ENCODE measurements at regions not wholly inside any gene's neighbourhood (a gene's known extent, or its start where the extent isn't known, plus 50 kb on each side); places are given as distances from the start of the nearest gene placed in this dataset.

DNA sequence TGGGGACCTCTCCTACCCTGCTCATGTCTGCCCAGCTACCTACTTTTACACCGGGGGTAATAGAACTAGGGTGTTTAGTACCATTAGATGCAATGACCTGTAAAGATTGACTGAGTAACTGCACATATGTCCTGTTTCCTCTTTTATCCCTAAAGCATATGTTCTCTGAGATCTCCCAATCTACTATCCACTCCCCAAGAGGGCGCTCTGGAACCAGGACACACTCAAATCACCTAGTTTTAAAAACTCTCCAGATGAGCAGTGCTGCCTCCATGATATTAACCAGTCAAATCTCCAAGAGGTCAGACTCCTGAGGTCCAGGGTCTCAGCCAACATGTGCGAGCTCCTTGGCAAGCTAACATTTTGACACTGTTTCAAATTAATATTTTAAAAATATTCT is 87.0 kb upstream of the TSPAN5 start:
- H3K9me3 Mint-ChIP-seq (ENCODE audit: low read depth) = no peaks in the 10 kb centered on the region
- no peak overlapping the region for H3K4me3 Mint-ChIP-seq
- no peaks in the 10 kb centered on the region for H3K4me1 Mint-ChIP-seq (ENCODE audit: low read depth)
- no peaks in the 10 kb centered on the region for H3K27me3 Mint-ChIP-seq
- H3K36me3 Mint-ChIP-seq = no peaks in the 10 kb centered on the region
- no peak overlapping the region for H3K27ac Mint-ChIP-seq

- no peak overlapping the region for H3K4me3 Mint-ChIP-seq
- no peaks in the 10 kb centered on the region for H3K9me3 Mint-ChIP-seq (ENCODE audit: low read depth)
- no peaks in the 10 kb centered on the region for H3K27me3 Mint-ChIP-seq
- no peaks in the 10 kb centered on the region for H3K4me1 Mint-ChIP-seq (ENCODE audit: low read depth)
- H3K27ac Mint-ChIP-seq = no peak overlapping the region
- H3K36me3 Mint-ChIP-seq = no peaks in the 10 kb centered on the region
Observed at GRCh38 chr4:98744372-98745150, 86.2 kb upstream of the TSPAN5 start.

GRCh38 chr4:98741952-98742351 is 83.5 kb upstream of the TSPAN5 start:
- Mint-ChIP-seq H3K4me1 (ENCODE audit: low read depth) (no peaks in the 10 kb centered on the region), H3K9me3 (ENCODE audit: low read depth) (peaks cover 7% of the 10 kb centered on the region), H3K36me3 (peaks cover 7% of the 10 kb centered on the region), H3K27me3 (no peaks in the 10 kb centered on the region), H3K27ac (no peak overlapping the region), H3K4me3 (no peak overlapping the region)

DNA sequence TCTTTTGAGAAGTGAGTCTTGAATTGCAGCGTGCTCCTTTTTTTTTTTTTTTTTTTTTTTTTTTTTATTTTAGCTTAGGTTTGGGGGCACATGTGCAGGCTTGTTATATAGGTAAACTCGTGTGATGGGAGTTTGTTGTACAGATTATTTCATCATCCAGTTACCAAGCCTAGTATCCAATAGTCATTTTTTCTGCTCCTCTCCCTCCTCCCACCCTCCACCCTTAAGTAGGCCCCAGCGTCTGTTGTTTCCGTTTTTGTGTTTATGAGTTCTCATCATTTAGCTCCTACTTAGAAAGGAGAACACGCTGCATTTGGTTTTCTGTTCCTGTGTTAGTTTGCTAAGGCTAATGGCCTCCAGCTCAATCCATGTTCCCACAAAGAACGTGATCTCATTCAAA is 81.3 kb upstream of the TSPAN5 start:
- H3K9me3 Mint-ChIP-seq (ENCODE audit: low read depth) = peaks cover 7% of the 10 kb centered on the region
- H3K27me3 Mint-ChIP-seq = no peaks in the 10 kb centered on the region
- peaks cover 7% of the 10 kb centered on the region for H3K36me3 Mint-ChIP-seq
- H3K4me1 Mint-ChIP-seq (ENCODE audit: low read depth) = no peaks in the 10 kb centered on the region
- no peak overlapping the region for H3K27ac Mint-ChIP-seq
- H3K4me3 Mint-ChIP-seq = no peak overlapping the region

- Mint-ChIP-seq H3K4me1 (ENCODE audit: low read depth) (peaks cover under 1% of the 10 kb centered on the region), H3K9me3 (ENCODE audit: low read depth) (peaks cover 7% of the 10 kb centered on the region), H3K36me3 (peaks cover 7% of the 10 kb centered on the region), H3K27ac (no peak overlapping the region), H3K27me3 (no peaks in the 10 kb centered on the region), H3K4me3 (no peak overlapping the region)
Observed at GRCh38 chr4:98733601-98734000, 75.2 kb upstream of the TSPAN5 start.

- Mint-ChIP-seq H3K4me1 (ENCODE audit: low read depth) (peaks cover 8% of the 10 kb centered on the region), H3K4me3 (no peak overlapping the region), H3K27ac (no peak overlapping the region), H3K27me3 (no peaks in the 10 kb centered on the region), H3K36me3 (peaks cover 7% of the 10 kb centered on the region), H3K9me3 (ENCODE audit: low read depth) (peaks cover 8% of the 10 kb centered on the region)
Observed at GRCh38 chr4:98728871-98729270, 70.5 kb upstream of the TSPAN5 start.

DNA sequence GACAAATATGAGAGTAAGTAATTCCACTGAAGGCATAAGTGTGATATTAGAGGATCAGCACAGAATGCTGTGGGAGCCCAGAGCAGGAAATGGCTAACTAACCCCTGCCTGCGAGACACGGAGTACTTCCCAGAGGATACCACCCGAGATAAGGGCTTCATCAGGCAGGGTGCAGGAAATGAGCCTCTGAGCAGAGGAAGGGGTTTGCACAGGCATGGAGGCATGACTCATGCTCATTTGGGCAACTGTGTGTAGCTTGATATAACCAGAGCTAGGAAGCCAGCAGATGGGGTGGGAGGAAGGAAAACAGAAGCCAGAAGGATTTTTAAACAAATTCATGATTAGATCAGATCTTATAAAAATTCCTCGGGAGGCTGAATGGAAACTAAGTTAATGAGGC is 70.0 kb upstream of the TSPAN5 start:
- Mint-ChIP-seq H3K4me3 (no peak overlapping the region), H3K9me3 (ENCODE audit: low read depth) (peaks cover 8% of the 10 kb centered on the region), H3K36me3 (peaks cover 7% of the 10 kb centered on the region), H3K27ac (no peak overlapping the region), H3K4me1 (ENCODE audit: low read depth) (peaks cover 8% of the 10 kb centered on the region), H3K27me3 (no peaks in the 10 kb centered on the region)

- Mint-ChIP-seq H3K4me3 (no peak overlapping the region), H3K36me3 (peaks cover 9% of the 10 kb centered on the region), H3K4me1 (ENCODE audit: low read depth) (no peaks in the 10 kb centered on the region), H3K27me3 (no peaks in the 10 kb centered on the region), H3K27ac (no peak overlapping the region), H3K9me3 (ENCODE audit: low read depth) (peaks cover 8% of the 10 kb centered on the region)
Observed at GRCh38 chr4:98722000-98722399, 63.6 kb upstream of the TSPAN5 start.

- Mint-ChIP-seq H3K27me3 (no peaks in the 10 kb centered on the region), H3K36me3 (peaks cover 6% of the 10 kb centered on the region)
Observed at GRCh38 chr4:98720871-98721480, 62.6 kb upstream of the TSPAN5 start.

GRCh38 chr4:98716796-98717195 is 58.4 kb upstream of the TSPAN5 start:
- Mint-ChIP-seq H3K4me1 (ENCODE audit: low read depth) (no peaks in the 10 kb centered on the region), H3K36me3 (peaks cover 1% of the 10 kb centered on the region), H3K27me3 (no peaks in the 10 kb centered on the region), H3K9me3 (ENCODE audit: low read depth) (no peaks in the 10 kb centered on the region), H3K4me3 (no peak overlapping the region), H3K27ac (no peak overlapping the region)

More at GRCh38 chr4:98720871-98721480, 62.6 kb upstream of the TSPAN5 start:
- H3K27ac Mint-ChIP-seq = no peak overlapping the region
- H3K9me3 Mint-ChIP-seq (ENCODE audit: low read depth) = peaks cover 4% of the 10 kb centered on the region
- H3K4me1 Mint-ChIP-seq (ENCODE audit: low read depth) = no peaks in the 10 kb centered on the region
- no peak overlapping the region for H3K4me3 Mint-ChIP-seq

- Mint-ChIP-seq H3K4me1 (ENCODE audit: low read depth) (peaks cover 4% of the 10 kb centered on the region), H3K27me3 (no peaks in the 10 kb centered on the region), H3K4me3 (no peak overlapping the region), H3K27ac (no peak overlapping the region), H3K36me3 (peaks cover 10% of the 10 kb centered on the region), H3K9me3 (ENCODE audit: low read depth) (peaks cover 11% of the 10 kb centered on the region)
Observed at GRCh38 chr4:98712607-98713006, 54.2 kb upstream of the TSPAN5 start.

DNA sequence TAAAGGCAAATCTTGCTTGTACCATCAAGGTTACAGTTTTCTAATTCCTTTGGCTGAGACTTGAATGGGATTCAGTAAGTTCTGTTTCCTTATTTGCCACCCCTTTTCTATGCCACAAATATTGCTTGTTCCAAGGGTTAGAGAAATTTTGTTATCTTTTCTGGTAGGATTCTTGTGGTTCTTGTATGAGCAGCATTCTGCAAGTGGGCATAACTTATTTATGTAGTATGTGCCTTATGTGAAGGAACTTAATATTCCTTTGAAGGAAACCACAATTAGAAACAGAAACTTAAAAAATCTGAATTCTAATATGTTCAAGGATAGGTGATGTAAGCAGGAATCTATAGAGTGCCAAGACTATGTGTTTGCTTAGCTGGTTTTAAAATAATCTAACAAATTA is 53.1 kb upstream of the TSPAN5 start:
- Mint-ChIP-seq H3K4me1 (ENCODE audit: low read depth) (peaks cover 15% of the 10 kb centered on the region), H3K27me3 (no peaks in the 10 kb centered on the region), H3K9me3 (ENCODE audit: low read depth) (peaks cover 11% of the 10 kb centered on the region), H3K27ac (no peak overlapping the region), H3K4me3 (no peak overlapping the region), H3K36me3 (peaks cover 10% of the 10 kb centered on the region)

DNA sequence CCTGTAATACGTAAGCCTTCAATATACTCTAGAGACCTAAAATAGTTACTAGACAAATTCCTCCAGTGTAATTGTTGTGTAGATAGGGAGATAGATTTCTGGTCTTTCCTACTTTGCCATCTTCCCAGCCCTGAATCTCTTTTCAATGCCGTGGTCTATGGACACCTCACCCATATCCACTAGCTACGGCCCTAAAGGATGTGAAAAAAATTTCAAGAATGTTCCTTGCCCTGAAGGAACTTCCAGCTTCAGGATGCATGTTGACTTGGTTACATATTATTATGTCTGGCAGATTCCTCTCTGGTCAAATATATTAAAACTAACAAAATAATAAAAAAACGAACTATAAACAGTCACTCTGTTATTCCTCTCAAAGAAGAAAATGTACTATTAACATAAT is 52.4 kb upstream of the TSPAN5 start:
- Mint-ChIP-seq H3K27me3 (no peaks in the 10 kb centered on the region), H3K9me3 (ENCODE audit: low read depth) (peaks cover 11% of the 10 kb centered on the region), H3K4me1 (ENCODE audit: low read depth) (peaks cover 22% of the 10 kb centered on the region), H3K36me3 (peaks cover 10% of the 10 kb centered on the region), H3K27ac (no peak overlapping the region), H3K4me3 (no peak overlapping the region)

All from activated naive CD8-positive, alpha-beta T cell (primary cell).